WTC11 (cell line): ENCODE measurements at regions not wholly inside any gene's neighbourhood (a gene's known extent, or its start where the extent isn't known, plus 50 kb on each side); places are given as distances from the start of the nearest gene placed in this dataset.

ENCODE experiments used
- ATAC-seq: fragments of 200-7000 bp; cut with Tn5 transposase; 2 replicates; pipeline ENCODE4 v1.10.0; 2021; ENCODE audit warnings: mild to moderate bottlenecking, moderate library complexity
- CTCF ChIA-PET: fragments of 300-600 bp; sonication (Branson Sonifier 250); formaldehyde crosslinking; loops from one replicate; lab custom pipeline; 2021; ENCODE audit warnings: antibody characterized with exemption; lab: Charles Lee
- POLR2A ChIA-PET: fragments of 350-600 bp; sonication (Branson Sonifier 250); formaldehyde crosslinking; loops from one replicate; lab custom pipeline; 2021; ENCODE audit warnings: antibody characterized with exemption; lab: Charles Lee
- DNase-seq: peaks from one replicate; pipeline ENCODE4 v3.0.0; 2021; ENCODE audit warnings: low spot score
- H3K27ac Mint-ChIP-seq: 2 replicates; pipeline ENCODE4 v1.8.0; 2021; ENCODE audit warnings: mixed read lengths
- H3K27me3 Mint-ChIP-seq: 2 replicates; pipeline ENCODE4 v1.8.0; 2021; ENCODE audit warnings: low read depth, mild to moderate bottlenecking, moderate library complexity, mixed read lengths
- H3K36me3 Mint-ChIP-seq: 2 replicates; pipeline ENCODE4 v1.8.0; 2021; ENCODE audit warnings: mixed read lengths
- H3K4me1 Mint-ChIP-seq: 2 replicates; pipeline ENCODE4 v1.8.0; 2022; ENCODE audit warnings: mixed read lengths
- H3K4me3 Mint-ChIP-seq: 2 replicates; pipeline ENCODE4 v1.8.0; 2021; ENCODE audit warnings: mild to moderate bottlenecking, moderate library complexity, mixed read lengths
- H3K9me3 Mint-ChIP-seq: 2 replicates; pipeline ENCODE4 v1.8.0; 2021; ENCODE audit warnings: mixed read lengths
- FOXJ3 ChIP-seq: sonication (generic); formaldehyde crosslinking; IDR thresholded peaks from 2 replicates; pipeline ENCODE4 v1.9.0; 2021; ENCODE audit warnings: missing genetic modification reagents, mild to moderate bottlenecking, borderline replicate concordance
- MXD4 ChIP-seq: fragments of 250-450 bp; sonication (Bioruptor Pico); IDR thresholded peaks from 2 replicates; pipeline ENCODE4 v1.8.0; 2021; ENCODE audit warnings: mild to moderate bottlenecking, moderate library complexity, borderline replicate concordance
- PRRX2 ChIP-seq: fragments of 250-450 bp; sonication (Bioruptor Pico); IDR thresholded peaks from 2 replicates; pipeline ENCODE4 v1.8.0; 2021; ENCODE audit warnings: mild to moderate bottlenecking
- TCF7 ChIP-seq: sonication (generic); formaldehyde crosslinking; IDR thresholded peaks from 2 replicates; pipeline ENCODE4 v1.8.0; 2022; ENCODE audit warnings: mild to moderate bottlenecking, low read depth, missing genetic modification reagents, moderate library complexity
- TEAD4 ChIP-seq: sonication (generic); formaldehyde crosslinking; IDR thresholded peaks from 2 replicates; pipeline ENCODE4 v1.8.0; 2022; ENCODE audit warnings: mild to moderate bottlenecking, missing genetic modification reagents
- ZNF138 ChIP-seq: sonication (generic); formaldehyde crosslinking; conservative IDR thresholded peaks from 2 replicates; pipeline ENCODE4 v1.8.1; 2022; ENCODE audit warnings: mild to moderate bottlenecking, moderate library complexity, missing genetic modification reagents
- ZNF317 ChIP-seq: sonication (generic); formaldehyde crosslinking; IDR thresholded peaks from 2 replicates; pipeline ENCODE4 v1.8.1; 2023; ENCODE audit warnings: low read depth, mild to moderate bottlenecking, moderate library complexity, missing genetic modification reagents, borderline replicate concordance
- ZNF671 ChIP-seq: fragments of 250-450 bp; sonication (Bioruptor Pico); IDR thresholded peaks from 2 replicates; pipeline ENCODE4 v1.8.0; 2021; ENCODE audit warnings: mild to moderate bottlenecking
- TF ChIP-seq, protein P1 (sequence below): sonication (generic); formaldehyde crosslinking; conservative IDR thresholded peaks from 2 replicates; pipeline ENCODE4 v1.8.1; 2023; ENCODE audit warnings: mild to moderate bottlenecking, low read depth, missing genetic modification reagents, moderate library complexity
- TF ChIP-seq, protein P2 (sequence below): fragments of 250-450 bp; sonication (Bioruptor Pico); IDR thresholded peaks from 2 replicates; pipeline ENCODE4 v1.9.0; 2021; ENCODE audit warnings: mild to moderate bottlenecking, borderline replicate concordance
- TF ChIP-seq, protein P3 (sequence below): sonication (generic); formaldehyde crosslinking; IDR thresholded peaks from 2 replicates; pipeline ENCODE4 v1.8.1; 2022; ENCODE audit warnings: low read depth, missing genetic modification reagents, borderline replicate concordance
- TF ChIP-seq, protein P4 (sequence below): sonication (generic); formaldehyde crosslinking; IDR thresholded peaks from 2 replicates; pipeline ENCODE4 v1.8.0; 2022; ENCODE audit warnings: mild to moderate bottlenecking, missing genetic modification reagents
- TF ChIP-seq, protein P5 (sequence below): fragments of 250-450 bp; sonication (Bioruptor Pico); IDR thresholded peaks from 2 replicates; pipeline ENCODE4 v1.8.0; 2021; ENCODE audit warnings: mild to moderate bottlenecking
- TF ChIP-seq, protein P6 (sequence below): sonication (generic); formaldehyde crosslinking; IDR thresholded peaks from 2 replicates; pipeline ENCODE4 v1.8.1; 2023; ENCODE audit warnings: mild to moderate bottlenecking, missing genetic modification reagents, borderline replicate concordance
- TF ChIP-seq, protein P7 (sequence below): sonication (generic); formaldehyde crosslinking; IDR thresholded peaks from 2 replicates; pipeline ENCODE4 v1.8.1; 2023; ENCODE audit warnings: mild to moderate bottlenecking, missing genetic modification reagents

DNA sequence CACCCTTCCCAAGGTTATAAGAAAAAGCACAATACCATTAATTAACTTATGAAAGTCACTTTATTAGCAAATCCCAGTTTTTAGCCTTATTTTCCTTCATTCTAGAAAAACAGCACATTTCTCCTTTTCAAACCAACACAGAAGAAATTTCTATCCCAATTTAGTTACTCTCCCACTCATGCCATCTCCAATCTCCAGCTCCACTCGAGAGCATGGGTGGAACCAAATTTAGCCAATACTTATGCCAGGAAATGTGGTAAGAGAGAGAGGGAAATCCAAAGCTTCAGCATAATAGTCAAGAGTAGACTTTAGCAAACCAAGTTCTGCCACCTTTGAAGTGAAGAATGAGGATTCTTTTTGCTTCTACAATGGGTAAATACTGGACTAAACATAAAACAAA is 288.8 kb downstream of the KIF2B start:
- no peaks in the 10 kb centered on the region for H3K27me3 Mint-ChIP-seq
- peaks cover 1% of the 10 kb centered on the region for H3K4me1 Mint-ChIP-seq
- TF ChIP-seq, protein P1, sequence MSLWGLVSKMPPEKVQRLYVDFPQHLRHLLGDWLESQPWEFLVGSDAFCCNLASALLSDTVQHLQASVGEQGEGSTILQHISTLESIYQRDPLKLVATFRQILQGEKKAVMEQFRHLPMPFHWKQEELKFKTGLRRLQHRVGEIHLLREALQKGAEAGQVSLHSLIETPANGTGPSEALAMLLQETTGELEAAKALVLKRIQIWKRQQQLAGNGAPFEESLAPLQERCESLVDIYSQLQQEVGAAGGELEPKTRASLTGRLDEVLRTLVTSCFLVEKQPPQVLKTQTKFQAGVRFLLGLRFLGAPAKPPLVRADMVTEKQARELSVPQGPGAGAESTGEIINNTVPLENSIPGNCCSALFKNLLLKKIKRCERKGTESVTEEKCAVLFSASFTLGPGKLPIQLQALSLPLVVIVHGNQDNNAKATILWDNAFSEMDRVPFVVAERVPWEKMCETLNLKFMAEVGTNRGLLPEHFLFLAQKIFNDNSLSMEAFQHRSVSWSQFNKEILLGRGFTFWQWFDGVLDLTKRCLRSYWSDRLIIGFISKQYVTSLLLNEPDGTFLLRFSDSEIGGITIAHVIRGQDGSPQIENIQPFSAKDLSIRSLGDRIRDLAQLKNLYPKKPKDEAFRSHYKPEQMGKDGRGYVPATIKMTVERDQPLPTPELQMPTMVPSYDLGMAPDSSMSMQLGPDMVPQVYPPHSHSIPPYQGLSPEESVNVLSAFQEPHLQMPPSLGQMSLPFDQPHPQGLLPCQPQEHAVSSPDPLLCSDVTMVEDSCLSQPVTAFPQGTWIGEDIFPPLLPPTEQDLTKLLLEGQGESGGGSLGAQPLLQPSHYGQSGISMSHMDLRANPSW, result no peak
- TF ChIP-seq, protein P2, sequence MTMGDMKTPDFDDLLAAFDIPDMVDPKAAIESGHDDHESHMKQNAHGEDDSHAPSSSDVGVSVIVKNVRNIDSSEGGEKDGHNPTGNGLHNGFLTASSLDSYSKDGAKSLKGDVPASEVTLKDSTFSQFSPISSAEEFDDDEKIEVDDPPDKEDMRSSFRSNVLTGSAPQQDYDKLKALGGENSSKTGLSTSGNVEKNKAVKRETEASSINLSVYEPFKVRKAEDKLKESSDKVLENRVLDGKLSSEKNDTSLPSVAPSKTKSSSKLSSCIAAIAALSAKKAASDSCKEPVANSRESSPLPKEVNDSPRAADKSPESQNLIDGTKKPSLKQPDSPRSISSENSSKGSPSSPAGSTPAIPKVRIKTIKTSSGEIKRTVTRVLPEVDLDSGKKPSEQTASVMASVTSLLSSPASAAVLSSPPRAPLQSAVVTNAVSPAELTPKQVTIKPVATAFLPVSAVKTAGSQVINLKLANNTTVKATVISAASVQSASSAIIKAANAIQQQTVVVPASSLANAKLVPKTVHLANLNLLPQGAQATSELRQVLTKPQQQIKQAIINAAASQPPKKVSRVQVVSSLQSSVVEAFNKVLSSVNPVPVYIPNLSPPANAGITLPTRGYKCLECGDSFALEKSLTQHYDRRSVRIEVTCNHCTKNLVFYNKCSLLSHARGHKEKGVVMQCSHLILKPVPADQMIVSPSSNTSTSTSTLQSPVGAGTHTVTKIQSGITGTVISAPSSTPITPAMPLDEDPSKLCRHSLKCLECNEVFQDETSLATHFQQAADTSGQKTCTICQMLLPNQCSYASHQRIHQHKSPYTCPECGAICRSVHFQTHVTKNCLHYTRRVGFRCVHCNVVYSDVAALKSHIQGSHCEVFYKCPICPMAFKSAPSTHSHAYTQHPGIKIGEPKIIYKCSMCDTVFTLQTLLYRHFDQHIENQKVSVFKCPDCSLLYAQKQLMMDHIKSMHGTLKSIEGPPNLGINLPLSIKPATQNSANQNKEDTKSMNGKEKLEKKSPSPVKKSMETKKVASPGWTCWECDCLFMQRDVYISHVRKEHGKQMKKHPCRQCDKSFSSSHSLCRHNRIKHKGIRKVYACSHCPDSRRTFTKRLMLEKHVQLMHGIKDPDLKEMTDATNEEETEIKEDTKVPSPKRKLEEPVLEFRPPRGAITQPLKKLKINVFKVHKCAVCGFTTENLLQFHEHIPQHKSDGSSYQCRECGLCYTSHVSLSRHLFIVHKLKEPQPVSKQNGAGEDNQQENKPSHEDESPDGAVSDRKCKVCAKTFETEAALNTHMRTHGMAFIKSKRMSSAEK (CRISPR knock-in tag), result no peak
- no peak for TF ChIP-seq ZNF671 (CRISPR knock-in tag)
- DNase-seq, result no peak
- H3K27ac Mint-ChIP-seq, result no peak overlapping the region
- POLR2A ChIA-PET, result no interaction called here
- H3K9me3 Mint-ChIP-seq, result peaks cover 50% of the 10 kb centered on the region
- H3K4me3 Mint-ChIP-seq, result no peak overlapping the region
- CTCF ChIA-PET, result no interaction called here
- ATAC-seq, result no peak
- H3K36me3 Mint-ChIP-seq, result peaks cover 20% of the 10 kb centered on the region

DNA sequence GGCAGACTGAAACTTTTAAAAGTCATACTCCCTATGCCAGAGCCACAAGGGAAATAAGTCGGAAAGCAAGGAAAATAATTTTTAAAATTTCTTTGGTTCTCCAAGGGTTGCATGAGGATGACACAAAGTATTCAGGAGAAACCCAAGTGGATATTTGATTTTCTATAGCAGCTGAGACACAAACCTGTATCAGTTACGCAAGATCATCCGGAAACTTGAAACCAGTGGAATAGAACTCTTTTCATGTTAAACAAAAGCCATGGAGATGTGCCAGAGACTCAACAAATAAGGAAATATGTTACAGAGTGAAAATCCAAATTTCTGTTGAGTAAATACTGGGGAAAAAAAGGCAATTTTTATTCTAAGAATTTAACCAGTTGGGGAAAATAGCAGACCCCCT is 294.7 kb downstream of the KIF2B start:
- Mint-ChIP-seq H3K27ac (no peak overlapping the region), H3K27me3 (no peaks in the 10 kb centered on the region), H3K36me3 (peaks cover 15% of the 10 kb centered on the region), H3K4me1 (peaks cover 15% of the 10 kb centered on the region), H3K9me3 (peaks cover 63% of the 10 kb centered on the region), H3K4me3 (no peak overlapping the region)
- DNase-seq (no peak), ATAC-seq (no peak)
- ChIA-PET CTCF (no interaction called here), POLR2A (no interaction called here)
- TF ChIP-seq TCF7 (CRISPR knock-in tag) (no peak), TEAD4 (no peak), FOXJ3 (CRISPR knock-in tag) (no peak), ZNF317 (CRISPR knock-in tag) (no peak), MXD4 (CRISPR knock-in tag) (no peak), ZNF138 (CRISPR knock-in tag) (no peak), PRRX2 (CRISPR knock-in tag) (no peak)
- TF ChIP-seq, protein P3, sequence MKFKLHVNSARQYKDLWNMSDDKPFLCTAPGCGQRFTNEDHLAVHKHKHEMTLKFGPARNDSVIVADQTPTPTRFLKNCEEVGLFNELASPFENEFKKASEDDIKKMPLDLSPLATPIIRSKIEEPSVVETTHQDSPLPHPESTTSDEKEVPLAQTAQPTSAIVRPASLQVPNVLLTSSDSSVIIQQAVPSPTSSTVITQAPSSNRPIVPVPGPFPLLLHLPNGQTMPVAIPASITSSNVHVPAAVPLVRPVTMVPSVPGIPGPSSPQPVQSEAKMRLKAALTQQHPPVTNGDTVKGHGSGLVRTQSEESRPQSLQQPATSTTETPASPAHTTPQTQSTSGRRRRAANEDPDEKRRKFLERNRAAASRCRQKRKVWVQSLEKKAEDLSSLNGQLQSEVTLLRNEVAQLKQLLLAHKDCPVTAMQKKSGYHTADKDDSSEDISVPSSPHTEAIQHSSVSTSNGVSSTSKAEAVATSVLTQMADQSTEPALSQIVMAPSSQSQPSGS (CRISPR knock-in tag), result no peak
- TF ChIP-seq, protein P4, sequence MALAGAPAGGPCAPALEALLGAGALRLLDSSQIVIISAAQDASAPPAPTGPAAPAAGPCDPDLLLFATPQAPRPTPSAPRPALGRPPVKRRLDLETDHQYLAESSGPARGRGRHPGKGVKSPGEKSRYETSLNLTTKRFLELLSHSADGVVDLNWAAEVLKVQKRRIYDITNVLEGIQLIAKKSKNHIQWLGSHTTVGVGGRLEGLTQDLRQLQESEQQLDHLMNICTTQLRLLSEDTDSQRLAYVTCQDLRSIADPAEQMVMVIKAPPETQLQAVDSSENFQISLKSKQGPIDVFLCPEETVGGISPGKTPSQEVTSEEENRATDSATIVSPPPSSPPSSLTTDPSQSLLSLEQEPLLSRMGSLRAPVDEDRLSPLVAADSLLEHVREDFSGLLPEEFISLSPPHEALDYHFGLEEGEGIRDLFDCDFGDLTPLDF (CRISPR knock-in tag), result no peak
- TF ChIP-seq, protein P5, sequence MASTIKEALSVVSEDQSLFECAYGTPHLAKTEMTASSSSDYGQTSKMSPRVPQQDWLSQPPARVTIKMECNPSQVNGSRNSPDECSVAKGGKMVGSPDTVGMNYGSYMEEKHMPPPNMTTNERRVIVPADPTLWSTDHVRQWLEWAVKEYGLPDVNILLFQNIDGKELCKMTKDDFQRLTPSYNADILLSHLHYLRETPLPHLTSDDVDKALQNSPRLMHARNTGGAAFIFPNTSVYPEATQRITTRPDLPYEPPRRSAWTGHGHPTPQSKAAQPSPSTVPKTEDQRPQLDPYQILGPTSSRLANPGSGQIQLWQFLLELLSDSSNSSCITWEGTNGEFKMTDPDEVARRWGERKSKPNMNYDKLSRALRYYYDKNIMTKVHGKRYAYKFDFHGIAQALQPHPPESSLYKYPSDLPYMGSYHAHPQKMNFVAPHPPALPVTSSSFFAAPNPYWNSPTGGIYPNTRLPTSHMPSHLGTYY, result no peak
- TF ChIP-seq, protein P6, sequence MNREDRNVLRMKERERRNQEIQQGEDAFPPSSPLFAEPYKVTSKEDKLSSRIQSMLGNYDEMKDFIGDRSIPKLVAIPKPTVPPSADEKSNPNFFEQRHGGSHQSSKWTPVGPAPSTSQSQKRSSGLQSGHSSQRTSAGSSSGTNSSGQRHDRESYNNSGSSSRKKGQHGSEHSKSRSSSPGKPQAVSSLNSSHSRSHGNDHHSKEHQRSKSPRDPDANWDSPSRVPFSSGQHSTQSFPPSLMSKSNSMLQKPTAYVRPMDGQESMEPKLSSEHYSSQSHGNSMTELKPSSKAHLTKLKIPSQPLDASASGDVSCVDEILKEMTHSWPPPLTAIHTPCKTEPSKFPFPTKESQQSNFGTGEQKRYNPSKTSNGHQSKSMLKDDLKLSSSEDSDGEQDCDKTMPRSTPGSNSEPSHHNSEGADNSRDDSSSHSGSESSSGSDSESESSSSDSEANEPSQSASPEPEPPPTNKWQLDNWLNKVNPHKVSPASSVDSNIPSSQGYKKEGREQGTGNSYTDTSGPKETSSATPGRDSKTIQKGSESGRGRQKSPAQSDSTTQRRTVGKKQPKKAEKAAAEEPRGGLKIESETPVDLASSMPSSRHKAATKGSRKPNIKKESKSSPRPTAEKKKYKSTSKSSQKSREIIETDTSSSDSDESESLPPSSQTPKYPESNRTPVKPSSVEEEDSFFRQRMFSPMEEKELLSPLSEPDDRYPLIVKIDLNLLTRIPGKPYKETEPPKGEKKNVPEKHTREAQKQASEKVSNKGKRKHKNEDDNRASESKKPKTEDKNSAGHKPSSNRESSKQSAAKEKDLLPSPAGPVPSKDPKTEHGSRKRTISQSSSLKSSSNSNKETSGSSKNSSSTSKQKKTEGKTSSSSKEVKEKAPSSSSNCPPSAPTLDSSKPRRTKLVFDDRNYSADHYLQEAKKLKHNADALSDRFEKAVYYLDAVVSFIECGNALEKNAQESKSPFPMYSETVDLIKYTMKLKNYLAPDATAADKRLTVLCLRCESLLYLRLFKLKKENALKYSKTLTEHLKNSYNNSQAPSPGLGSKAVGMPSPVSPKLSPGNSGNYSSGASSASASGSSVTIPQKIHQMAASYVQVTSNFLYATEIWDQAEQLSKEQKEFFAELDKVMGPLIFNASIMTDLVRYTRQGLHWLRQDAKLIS (CRISPR knock-in tag), result no peak
- TF ChIP-seq, protein P7, sequence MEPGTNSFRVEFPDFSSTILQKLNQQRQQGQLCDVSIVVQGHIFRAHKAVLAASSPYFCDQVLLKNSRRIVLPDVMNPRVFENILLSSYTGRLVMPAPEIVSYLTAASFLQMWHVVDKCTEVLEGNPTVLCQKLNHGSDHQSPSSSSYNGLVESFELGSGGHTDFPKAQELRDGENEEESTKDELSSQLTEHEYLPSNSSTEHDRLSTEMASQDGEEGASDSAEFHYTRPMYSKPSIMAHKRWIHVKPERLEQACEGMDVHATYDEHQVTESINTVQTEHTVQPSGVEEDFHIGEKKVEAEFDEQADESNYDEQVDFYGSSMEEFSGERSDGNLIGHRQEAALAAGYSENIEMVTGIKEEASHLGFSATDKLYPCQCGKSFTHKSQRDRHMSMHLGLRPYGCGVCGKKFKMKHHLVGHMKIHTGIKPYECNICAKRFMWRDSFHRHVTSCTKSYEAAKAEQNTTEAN (CRISPR knock-in tag), result no peak
